ENCODE measurements at regions not wholly inside any gene's neighbourhood (a gene's known extent, or its start where the extent isn't known, plus 50 kb on each side); places are given as distances from the start of the nearest gene placed in this dataset.

- no peak for DNase-seq (ENCODE audit: low read depth in 2 of 2)
Observed at GRCh38 chr9:68648164-68648563, 56.9 kb upstream of the PIP5K1B start.

GRCh38 chr9:68648971-68649370, 56.1 kb upstream of the PIP5K1B start:
- no peak for DNase-seq (ENCODE audit: low read depth in 2 of 2)

GRCh38 chr9:68651280-68651893, 53.7 kb upstream of the PIP5K1B start:
- DNase-seq (ENCODE audit: low read depth in 2 of 2): no peak

GRCh38 chr9:68653141-68653595, 51.9 kb upstream of the PIP5K1B start:
- peak in 1 of 2 experiments; percentile 32 for DNase-seq (ENCODE audit: low read depth in 2 of 2)

- no peak for DNase-seq (ENCODE audit: low read depth in 2 of 2)
Observed at GRCh38 chr9:68654075-68654474, 51.0 kb upstream of the PIP5K1B start.
